GM21723 (cell line): ENCODE measurements at regions not wholly inside any gene's neighbourhood (a gene's known extent, or its start where the extent isn't known, plus 50 kb on each side); places are given as distances from the start of the nearest gene placed in this dataset.
"Not testable (repeated sequence)": the region's sequence is repeated elsewhere in the genome, so short reads cannot be mapped to it uniquely, and the experiment has no call there.

ENCODE experiments used
- ATAC-seq: cut with Tn5 transposase; IDR thresholded peaks from one replicate; pipeline ENCODE4 v1.9.1; 2021; ENCODE audit warnings: mild to moderate bottlenecking, moderate library complexity; ENCODE audit not compliant: unreplicated experiment

GRCh38 chr9:102405218-102405867, 589.8 kb upstream of the CYLC2 start:
- ATAC-seq, result no peak

GRCh38 chr9:102403514-102403913, 591.6 kb upstream of the CYLC2 start:
- ATAC-seq, result no peak

- ATAC-seq, result no peak
Measured at GRCh38 chr9:102398205-102398604, 596.9 kb upstream of the CYLC2 start.

- not testable (repeated sequence) for ATAC-seq
Measured at GRCh38 chr9:102385620-102386019, 609.5 kb upstream of the CYLC2 start.

GRCh38 chr9:102362470-102363132, 624.2 kb upstream of the GRIN3A start:
- no peak for ATAC-seq

- no peak for ATAC-seq
Measured at GRCh38 chr9:102360846-102361245, 622.4 kb upstream of the GRIN3A start.

- no peak for ATAC-seq
Measured at GRCh38 chr9:102355982-102356381, 617.5 kb upstream of the GRIN3A start.

- no peak for ATAC-seq
Measured at GRCh38 chr9:102354041-102354440, 615.6 kb upstream of the GRIN3A start.

- ATAC-seq, result not testable (repeated sequence)
Measured at GRCh38 chr9:102337471-102337870, 599.0 kb upstream of the GRIN3A start.

GRCh38 chr9:102309379-102309778, 570.9 kb upstream of the GRIN3A start:
- no peak for ATAC-seq

GRCh38 chr9:102295188-102295587, 556.7 kb upstream of the GRIN3A start:
- ATAC-seq, result no peak

GRCh38 chr9:102273952-102274351, 535.5 kb upstream of the GRIN3A start:
- ATAC-seq, result no peak

- ATAC-seq, result no peak
Measured at GRCh38 chr9:102253099-102253498, 514.7 kb upstream of the GRIN3A start.

- no peak for ATAC-seq
Measured at GRCh38 chr9:102244916-102245315, 506.5 kb upstream of the GRIN3A start.

- ATAC-seq, result no peak
Measured at GRCh38 chr9:102237520-102237919, 499.1 kb upstream of the GRIN3A start.

- ATAC-seq, result no peak
Measured at GRCh38 chr9:102237094-102237493, 498.6 kb upstream of the GRIN3A start.

- not testable (repeated sequence) for ATAC-seq
Measured at GRCh38 chr9:102227416-102227815, 489.0 kb upstream of the GRIN3A start.

- ATAC-seq, result no peak
Measured at GRCh38 chr9:102225841-102226441, 487.5 kb upstream of the GRIN3A start.

- not testable (repeated sequence) for ATAC-seq
Measured at GRCh38 chr9:102223320-102224136, 485.1 kb upstream of the GRIN3A start.

GRCh38 chr9:102209176-102209575, 470.7 kb upstream of the GRIN3A start:
- ATAC-seq, result no peak

GRCh38 chr9:102206432-102206831, 468.0 kb upstream of the GRIN3A start:
- no peak for ATAC-seq
